ENCODE measurements at regions not wholly inside any gene's neighbourhood (a gene's known extent, or its start where the extent isn't known, plus 50 kb on each side); places are given as distances from the start of the nearest gene placed in this dataset.

- TF ChIP-seq CTCF (conservative IDR thresholded peaks at IDR 0.05; ENCODE audit: low read depth, low read length) (no peak), EZH2 (IDR thresholded peaks at IDR 0.05; ENCODE audit: borderline replicate concordance, low read depth, low read length, poor library complexity, severe bottlenecking) (no peak)
Observed at GRCh38 chr4:7129871-7130620, 62.2 kb upstream of the GRPEL1 start.

Data from A673 (cell line).